ENCODE measurements at regions not wholly inside any gene's neighbourhood (a gene's known extent, or its start where the extent isn't known, plus 50 kb on each side); places are given as distances from the start of the nearest gene placed in this dataset.

GRCh38 chr2:63740020-63740419 is 101.7 kb upstream of the UGP2 start:
- Histone ChIP-seq H3K9me3 (no peaks in the 10 kb centered on the region), H3K27me3 (no peaks in the 10 kb centered on the region), H3K4me3 (no peak overlapping the region), H3K36me3 (no peaks in the 10 kb centered on the region), H3K4me1 (peaks cover 0 to 5% (median 0%) of the 10 kb centered on the region in 3 donors), H3K27ac (no peak overlapping the region)
- ATAC-seq, result no peak
- no peak for TF ChIP-seq POLR2A (IDR thresholded peaks at IDR 0.05)
- TF ChIP-seq, protein P1, sequence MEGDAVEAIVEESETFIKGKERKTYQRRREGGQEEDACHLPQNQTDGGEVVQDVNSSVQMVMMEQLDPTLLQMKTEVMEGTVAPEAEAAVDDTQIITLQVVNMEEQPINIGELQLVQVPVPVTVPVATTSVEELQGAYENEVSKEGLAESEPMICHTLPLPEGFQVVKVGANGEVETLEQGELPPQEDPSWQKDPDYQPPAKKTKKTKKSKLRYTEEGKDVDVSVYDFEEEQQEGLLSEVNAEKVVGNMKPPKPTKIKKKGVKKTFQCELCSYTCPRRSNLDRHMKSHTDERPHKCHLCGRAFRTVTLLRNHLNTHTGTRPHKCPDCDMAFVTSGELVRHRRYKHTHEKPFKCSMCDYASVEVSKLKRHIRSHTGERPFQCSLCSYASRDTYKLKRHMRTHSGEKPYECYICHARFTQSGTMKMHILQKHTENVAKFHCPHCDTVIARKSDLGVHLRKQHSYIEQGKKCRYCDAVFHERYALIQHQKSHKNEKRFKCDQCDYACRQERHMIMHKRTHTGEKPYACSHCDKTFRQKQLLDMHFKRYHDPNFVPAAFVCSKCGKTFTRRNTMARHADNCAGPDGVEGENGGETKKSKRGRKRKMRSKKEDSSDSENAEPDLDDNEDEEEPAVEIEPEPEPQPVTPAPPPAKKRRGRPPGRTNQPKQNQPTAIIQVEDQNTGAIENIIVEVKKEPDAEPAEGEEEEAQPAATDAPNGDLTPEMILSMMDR (IDR thresholded peaks at IDR 0.05), result no peak

DNA sequence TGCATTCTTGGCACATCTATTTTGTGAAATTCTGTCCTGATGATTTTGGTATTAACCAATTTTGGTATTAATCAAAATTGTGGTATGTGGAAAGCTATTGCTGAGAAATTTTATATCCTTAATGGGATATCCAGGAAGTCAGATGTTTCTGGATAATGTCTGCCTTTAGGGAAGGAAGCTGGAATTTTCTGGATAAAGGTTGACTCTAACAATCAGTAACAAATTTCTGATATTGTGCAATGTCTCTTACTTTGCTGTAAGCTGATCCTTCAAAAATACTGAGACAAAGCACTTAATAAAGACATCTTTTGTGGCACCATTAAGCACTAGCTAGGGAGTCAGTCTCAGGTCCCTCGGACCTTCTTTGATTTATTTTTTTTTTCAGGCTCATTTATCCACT is 100.8 kb upstream of the UGP2 start:
- no peaks in the 10 kb centered on the region for H3K9me3 ChIP-seq
- no peak overlapping the region for H3K27ac ChIP-seq
- TF ChIP-seq, protein P1 (IDR thresholded peaks at IDR 0.05), result no peak
- TF ChIP-seq POLR2AphosphoS5 (IDR thresholded peaks at IDR 0.05) (no peak), EP300 (IDR thresholded peaks at IDR 0.05) (no peak), POLR2A (IDR thresholded peaks at IDR 0.05) (no peak)
- H3K36me3 ChIP-seq, result no peaks in the 10 kb centered on the region
- WGBS, 2 donors (ENCODE audit: low coverage in 1 of 2), result 33 to 45% methylated on average over 1 of the region's 1 CpG
- no peak for ATAC-seq
- H3K4me1 ChIP-seq, result peaks cover 0 to 5% (median 0%) of the 10 kb centered on the region in 3 donors
- no peak overlapping the region for H3K4me3 ChIP-seq
- H3K27me3 ChIP-seq, result no peaks in the 10 kb centered on the region

DNA sequence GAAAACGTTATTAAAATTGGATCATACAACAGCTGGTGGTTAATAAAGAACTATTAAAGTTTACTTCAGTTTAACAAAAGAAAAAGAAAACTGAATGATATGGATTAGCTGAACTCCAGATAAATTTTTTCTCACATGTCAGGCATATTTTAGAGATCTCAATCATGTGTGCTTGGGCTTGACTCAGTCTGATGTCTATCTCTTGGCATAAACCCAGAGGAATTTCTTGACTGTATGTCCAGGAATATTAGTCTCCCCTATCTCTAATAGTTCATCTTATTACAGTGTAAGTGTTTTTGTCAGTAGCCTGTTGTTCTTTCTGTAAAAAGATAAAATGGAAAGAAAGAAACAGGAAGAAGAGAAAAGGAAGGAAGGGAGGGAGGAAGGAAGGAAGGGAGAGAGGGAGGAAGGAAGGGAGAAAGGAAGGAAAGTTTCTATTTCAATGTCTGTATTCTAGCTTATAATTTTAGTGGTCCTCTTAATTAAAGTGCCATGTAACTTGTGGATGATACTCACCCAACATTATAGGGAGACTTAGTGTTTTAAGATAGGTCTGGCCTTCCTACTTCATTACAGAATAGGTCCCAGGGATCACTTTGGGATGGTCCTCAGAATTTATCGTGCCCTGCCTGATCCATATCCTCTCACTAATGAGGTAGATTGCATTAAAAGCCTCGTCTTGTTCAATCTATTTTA is 99.7 kb upstream of the UGP2 start:
- Histone ChIP-seq H3K36me3 (no peaks in the 10 kb centered on the region), H3K27ac (no peak overlapping the region), H3K9me3 (no peaks in the 10 kb centered on the region), H3K27me3 (no peaks in the 10 kb centered on the region), H3K4me3 (no peak overlapping the region), H3K4me1 (peaks cover 0 to 1% (median 0%) of the 10 kb centered on the region in 3 donors)
- no peak for TF ChIP-seq EP300 (IDR thresholded peaks at IDR 0.05)
- TF ChIP-seq, protein P1 (IDR thresholded peaks at IDR 0.05), result no peak
- no peak for TF ChIP-seq POLR2A (IDR thresholded peaks at IDR 0.05)
- no peak for TF ChIP-seq POLR2AphosphoS5 (IDR thresholded peaks at IDR 0.05)
- WGBS, 2 donors (ENCODE audit: low coverage in 1 of 2), result 62 to 77% methylated on average over 3 of the region's 3 CpGs
- ATAC-seq, result no peak

DNA sequence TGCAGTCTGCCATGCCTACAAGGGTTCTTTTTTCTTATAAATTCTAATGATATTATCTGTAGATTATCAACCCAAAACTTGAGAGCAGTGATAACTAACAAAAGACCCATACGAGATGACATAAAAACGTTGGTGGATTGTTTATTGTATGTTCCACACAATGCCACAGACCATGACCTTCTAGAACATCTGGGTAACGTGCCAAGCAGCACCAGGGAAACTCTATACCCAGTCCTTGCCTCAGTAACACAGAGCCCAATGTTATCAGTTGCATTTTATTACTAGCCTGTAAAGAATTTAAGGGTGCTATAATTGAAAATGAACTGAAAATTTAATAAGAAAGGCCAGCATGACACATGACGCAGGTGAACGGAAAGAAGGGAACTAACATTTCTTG is 99.1 kb upstream of the UGP2 start:
- Histone ChIP-seq H3K4me3 (no peak overlapping the region), H3K27me3 (no peaks in the 10 kb centered on the region), H3K36me3 (no peaks in the 10 kb centered on the region), H3K9me3 (no peaks in the 10 kb centered on the region), H3K4me1 (no peaks in the 10 kb centered on the region), H3K27ac (no peak overlapping the region)
- WGBS, 2 donors (ENCODE audit: low coverage in 1 of 2), result 66 to 68% methylated on average over 4 to 5 of the region's 5 CpGs
- no peak for ATAC-seq
- TF ChIP-seq POLR2A (IDR thresholded peaks at IDR 0.05) (no peak), POLR2AphosphoS5 (IDR thresholded peaks at IDR 0.05) (no peak), EP300 (IDR thresholded peaks at IDR 0.05) (no peak)
- TF ChIP-seq, protein P1 (IDR thresholded peaks at IDR 0.05), result no peak

DNA sequence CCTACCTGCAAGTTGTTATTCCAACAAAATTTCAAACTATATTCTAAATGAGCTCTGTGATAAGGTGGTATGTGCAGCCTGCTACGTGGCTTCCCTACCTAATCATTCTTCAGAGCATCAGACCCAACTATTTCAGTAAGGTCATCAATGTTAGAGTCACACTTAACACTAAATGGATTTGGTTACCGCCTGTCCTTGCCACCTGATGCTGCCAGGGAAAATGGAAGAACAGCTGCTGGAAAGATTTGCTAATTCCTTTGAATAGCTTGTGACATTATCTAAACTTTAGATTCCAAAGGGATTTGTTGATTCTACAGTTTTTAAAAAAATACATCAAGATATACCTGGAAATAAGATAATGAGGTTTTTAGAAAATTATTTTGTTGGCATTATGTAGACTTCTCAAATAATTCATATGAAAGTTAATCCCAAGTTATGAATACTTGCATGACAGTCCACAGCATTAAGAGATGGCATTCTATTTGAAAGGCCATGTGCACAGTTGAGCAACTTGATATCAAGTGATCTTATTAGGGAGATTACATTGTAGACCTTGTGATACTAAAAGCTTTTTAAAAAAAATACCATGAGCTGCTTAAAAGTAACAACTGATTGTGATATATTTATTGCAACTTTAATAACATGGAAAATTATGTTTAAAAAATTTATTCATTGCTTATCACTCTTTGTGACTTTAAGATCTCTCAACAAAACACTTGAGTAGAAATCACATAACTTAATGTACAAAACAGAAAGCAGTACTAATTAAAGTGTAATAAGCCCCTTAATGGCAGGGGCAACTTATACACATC is 98.3 kb upstream of the UGP2 start:
- no peaks in the 10 kb centered on the region for H3K4me1 ChIP-seq
- no peaks in the 10 kb centered on the region for H3K36me3 ChIP-seq
- TF ChIP-seq POLR2AphosphoS5 (IDR thresholded peaks at IDR 0.05) (no peak), POLR2A (IDR thresholded peaks at IDR 0.05) (no peak), EP300 (IDR thresholded peaks at IDR 0.05) (no peak)
- TF ChIP-seq, protein P1 (IDR thresholded peaks at IDR 0.05), result no peak
- H3K9me3 ChIP-seq, result no peaks in the 10 kb centered on the region
- no peaks in the 10 kb centered on the region for H3K27me3 ChIP-seq
- H3K27ac ChIP-seq, result no peak overlapping the region
- WGBS, 2 donors (ENCODE audit: low coverage in 1 of 2), result 73 to 92% methylated on average over 2 of the region's 2 CpGs
- no peak for ATAC-seq
- no peak overlapping the region for H3K4me3 ChIP-seq

All from gastroesophageal sphincter (tissue), 4 donors.